ENCODE measurements at regions not wholly inside any gene's neighbourhood (a gene's known extent, or its start where the extent isn't known, plus 50 kb on each side); places are given as distances from the start of the nearest gene placed in this dataset.

- TF ChIP-seq ZNF274 (IDR thresholded peaks at IDR 0.05; ENCODE audit: low read depth, low read length): no peak
- no peak for TF ChIP-seq YY1 (IDR thresholded peaks at IDR 0.05; ENCODE audit: insufficient read depth, insufficient read length)
- TF ChIP-seq SUZ12 (IDR thresholded peaks at IDR 0.05; ENCODE audit: extremely low read depth, insufficient read depth, insufficient read length): no peak
These were observed 182.1 kb downstream of the TFCP2L1 start for GRCh38 chr2:121102941-121103340.
